ENCODE measurements at regions not wholly inside any gene's neighbourhood (a gene's known extent, or its start where the extent isn't known, plus 50 kb on each side); places are given as distances from the start of the nearest gene placed in this dataset.

DNA sequence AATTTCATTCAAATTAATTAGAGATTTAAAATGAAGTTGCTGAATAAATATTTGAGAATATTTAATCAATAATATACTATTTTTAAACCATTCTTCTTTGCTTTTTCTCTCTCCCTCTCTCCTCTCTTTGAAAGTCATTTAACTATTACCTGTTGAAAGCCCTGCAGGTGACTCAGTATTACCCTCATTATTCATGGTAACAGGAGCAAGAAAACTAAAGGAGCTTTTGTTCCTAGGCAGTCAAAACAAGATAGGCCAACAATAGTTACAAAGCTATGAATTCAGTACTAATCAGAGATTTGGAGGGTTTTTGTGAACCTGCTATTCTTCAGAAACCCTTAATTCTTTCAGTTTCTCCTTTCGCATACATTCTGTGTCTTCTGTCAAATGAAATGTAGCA lies 721.3 kb upstream of the NCAM2 start:
- DNase-seq (ENCODE audit: low read depth in 2 of 3, low spot score in 2 of 3) = no peak

DNA sequence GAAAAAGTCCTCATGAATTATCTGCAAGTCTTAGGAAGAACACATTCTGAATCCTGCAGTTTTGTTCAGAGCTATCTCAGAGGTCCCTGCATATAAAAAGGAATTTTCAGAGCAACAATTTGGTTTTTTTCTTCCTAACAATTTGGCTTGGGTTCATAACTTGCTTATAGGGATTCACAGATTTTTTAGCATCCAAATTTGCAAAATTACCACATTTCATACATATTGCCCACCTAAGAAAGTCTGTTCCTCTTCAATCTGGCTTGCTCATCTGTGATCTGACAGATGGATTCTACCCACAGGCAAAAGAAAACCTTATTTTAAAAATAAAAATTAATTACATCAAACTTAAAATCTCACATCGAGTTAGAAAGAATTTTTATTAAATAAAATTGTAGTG lies 714.4 kb upstream of the NCAM2 start:
- no peak for DNase-seq (ENCODE audit: low read depth in 2 of 3, low spot score in 2 of 3)

DNA sequence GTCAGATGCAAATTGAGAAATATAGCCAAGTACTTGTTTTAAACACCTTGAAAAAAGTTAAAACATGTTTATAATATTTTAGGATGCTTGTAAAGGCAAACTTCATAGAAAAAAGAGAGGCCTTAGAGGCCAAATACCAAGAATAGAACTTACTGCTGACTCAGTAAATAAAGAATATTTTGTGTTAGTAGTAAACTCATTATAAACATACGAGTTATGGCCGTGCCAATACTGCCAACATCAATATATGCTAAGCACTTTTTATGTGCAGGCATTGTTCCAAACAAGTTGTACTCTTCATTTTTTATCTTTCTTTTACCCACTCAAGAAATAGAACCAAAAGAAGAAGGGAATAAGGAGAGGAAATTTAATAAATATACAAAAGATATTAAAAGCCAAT lies 705.9 kb upstream of the NCAM2 start:
- no peak for DNase-seq (ENCODE audit: low read depth in 2 of 3, low spot score in 2 of 3)

DNA sequence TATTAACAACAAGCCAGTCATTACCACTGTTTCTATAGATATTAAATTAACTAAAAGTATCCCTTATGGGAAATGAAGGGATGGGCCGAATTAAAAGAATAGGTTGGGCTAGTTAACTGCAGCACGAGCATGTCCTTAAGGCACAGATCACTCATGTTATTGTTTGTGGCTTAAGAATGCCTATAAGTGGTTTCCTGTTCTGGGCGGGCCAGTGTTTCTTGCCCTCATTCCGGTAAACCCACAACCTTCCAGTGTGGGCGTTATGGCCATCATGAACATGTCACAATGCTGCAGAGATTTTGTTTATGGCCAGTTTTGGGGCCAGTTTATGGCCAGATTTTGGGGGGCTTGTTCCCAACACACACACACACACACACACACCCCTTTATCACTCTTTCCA lies 705.4 kb upstream of the NCAM2 start:
- DNase-seq (ENCODE audit: low read depth in 2 of 3, low spot score in 2 of 3) = peak in 1 of 3 donors; percentile 23

DNA sequence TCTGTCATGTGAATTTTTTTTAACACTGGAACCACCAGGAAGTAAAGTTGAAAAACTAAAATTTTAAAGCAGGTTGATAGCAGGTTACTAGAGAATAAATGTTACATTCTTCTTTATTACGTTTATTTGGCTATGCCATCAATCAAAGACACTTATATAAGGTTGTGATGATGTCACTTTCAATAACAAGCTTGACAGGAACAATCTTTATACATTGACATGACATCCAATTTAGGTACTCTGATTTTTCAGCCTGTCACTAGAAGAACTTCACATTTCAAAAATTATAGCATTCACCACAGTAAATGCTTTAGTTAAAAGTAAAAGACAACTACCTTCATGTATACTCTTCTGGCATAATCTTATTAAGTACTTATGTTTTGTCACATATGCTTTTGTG lies 696.8 kb upstream of the NCAM2 start:
- no peak for DNase-seq (ENCODE audit: low read depth in 2 of 3, low spot score in 2 of 3)

DNA sequence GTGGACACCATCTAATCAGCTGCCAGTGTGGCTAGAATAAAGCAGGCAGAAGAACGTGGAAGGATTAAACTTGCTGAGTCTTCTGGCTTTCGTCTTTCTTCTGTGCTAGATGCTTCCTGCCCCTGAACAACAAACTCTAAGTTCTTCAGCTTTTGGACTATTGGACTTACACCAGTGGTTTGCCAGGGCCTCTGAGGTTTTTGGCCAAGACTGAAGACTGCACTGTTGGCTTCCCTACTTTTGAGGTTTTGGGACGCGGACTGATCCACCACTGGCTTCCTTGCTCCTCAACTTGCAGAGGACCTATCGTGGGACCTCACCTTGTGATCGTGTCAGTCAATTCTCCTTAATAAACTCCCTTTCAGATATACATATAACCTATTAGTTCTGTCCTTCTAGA lies 696.1 kb upstream of the NCAM2 start:
- no peak for DNase-seq (ENCODE audit: low read depth in 2 of 3, low spot score in 2 of 3)

DNA sequence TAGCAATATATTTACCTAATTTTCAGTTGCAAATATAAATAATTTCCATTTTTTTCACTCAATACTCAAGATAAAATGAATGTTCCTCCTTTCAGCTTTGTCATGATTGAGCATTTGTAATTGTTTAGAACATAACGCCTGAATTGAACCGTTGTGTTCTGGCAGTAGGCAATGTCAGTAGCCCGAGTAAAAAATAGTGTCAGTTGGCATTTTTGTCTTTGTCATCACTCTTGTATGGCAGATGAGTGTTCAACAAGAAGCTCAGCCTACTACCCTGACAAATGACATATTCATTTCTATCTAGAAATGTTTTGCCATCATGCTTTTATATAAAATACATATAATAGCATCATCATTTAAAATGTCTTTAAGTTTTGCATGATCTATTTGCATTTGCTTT lies 691.4 kb upstream of the NCAM2 start:
- no peak for DNase-seq (ENCODE audit: low read depth in 2 of 3, low spot score in 2 of 3)

DNA sequence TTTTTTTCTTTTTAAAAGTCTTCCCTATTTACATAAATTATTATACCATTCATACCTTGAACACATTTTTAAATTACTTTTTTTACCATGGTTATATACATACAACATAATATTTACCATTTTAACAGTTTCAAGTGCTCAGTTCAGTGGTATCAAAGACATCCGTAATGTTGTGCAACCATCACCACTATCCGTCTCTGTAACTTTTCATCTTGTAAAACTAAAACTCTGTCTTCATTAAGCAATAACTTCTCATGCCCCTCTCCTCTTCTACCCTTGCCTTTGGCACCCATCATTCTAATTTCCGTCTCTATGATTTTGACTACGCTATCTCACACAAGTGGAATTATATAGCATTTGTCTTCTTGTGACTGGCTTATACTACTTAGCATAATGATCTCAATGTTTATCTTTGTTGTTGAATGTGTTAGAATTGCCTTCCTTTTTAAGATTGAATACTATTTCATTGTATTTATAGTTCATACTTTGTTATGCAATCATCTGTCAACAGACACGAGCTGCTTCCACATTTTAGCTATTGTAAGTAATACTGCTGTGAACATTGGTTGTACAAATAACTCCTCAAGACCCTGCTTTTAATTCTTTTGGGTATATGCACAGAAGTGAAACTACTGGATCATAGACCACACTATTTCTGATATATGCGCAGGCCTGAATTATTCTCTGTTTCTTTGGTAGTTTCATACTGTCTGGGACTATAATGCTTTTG lies 689.5 kb upstream of the NCAM2 start:
- no peak for DNase-seq (ENCODE audit: low read depth in 2 of 3, low spot score in 2 of 3)

DNA sequence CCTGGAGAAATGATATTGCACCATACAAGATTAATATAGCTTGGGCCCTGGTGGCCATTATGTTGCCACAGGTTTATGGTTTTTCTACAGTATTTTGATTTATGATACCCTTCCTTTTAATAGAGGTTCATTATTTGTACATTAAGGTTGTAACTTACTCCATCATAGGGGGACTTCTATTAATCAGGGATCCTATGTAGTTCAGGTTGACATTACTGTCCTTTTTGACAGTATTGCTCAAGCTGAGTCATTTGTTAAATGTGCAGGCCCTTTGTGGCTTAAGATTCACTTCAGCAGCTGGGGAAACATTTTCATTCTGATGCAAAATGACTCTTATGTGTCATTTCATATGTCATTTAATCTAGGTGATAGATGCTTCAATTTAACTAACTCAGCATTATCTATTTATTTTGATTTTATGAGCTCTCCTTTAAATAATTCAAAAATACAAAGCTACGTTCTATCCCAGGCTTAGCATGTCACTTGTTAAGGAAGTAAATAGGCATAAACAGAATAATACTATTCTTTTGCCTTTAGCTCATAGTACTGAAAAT lies 686.9 kb upstream of the NCAM2 start:
- no peak for DNase-seq (ENCODE audit: low read depth in 2 of 3, low spot score in 2 of 3)

DNA sequence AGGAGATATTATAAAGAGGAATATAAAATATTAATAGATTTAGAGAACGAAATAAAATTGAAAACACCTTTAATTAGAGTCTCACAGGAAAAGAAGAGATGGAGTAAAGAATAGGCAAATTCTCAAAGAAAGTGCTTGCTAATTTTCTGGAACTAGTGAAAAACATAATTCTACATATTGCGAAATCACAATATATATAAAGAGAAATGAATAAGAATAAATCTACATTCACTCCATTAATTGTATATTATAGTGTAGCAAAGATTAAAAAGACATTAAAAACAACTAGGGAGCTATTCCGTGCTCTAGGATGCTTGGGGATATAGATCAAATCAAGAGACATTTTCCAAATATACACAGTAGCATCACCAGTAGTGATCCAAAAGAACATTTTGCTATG lies 685.2 kb upstream of the NCAM2 start:
- no peak for DNase-seq (ENCODE audit: low read depth in 2 of 3, low spot score in 2 of 3)

DNA sequence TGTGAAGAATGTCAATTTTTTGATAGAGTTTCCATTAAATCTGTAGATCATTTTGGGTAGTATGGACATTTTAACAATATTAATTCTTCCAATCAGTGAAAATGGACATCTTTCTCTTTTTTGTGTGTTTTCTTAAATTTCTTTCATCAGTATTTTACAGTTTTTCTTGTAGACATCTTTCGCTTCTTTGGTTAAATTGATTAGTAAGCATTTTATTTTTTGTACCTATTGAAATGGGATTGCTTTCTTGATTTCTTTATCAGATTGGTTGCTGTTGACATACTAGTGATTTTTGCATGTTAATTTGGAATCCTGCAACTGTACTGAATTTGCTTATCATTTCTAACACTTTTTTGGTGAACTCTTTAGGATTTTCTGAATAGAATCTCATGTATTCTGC lies 683.2 kb upstream of the NCAM2 start:
- no peak for DNase-seq (ENCODE audit: low read depth in 2 of 3, low spot score in 2 of 3)

DNA sequence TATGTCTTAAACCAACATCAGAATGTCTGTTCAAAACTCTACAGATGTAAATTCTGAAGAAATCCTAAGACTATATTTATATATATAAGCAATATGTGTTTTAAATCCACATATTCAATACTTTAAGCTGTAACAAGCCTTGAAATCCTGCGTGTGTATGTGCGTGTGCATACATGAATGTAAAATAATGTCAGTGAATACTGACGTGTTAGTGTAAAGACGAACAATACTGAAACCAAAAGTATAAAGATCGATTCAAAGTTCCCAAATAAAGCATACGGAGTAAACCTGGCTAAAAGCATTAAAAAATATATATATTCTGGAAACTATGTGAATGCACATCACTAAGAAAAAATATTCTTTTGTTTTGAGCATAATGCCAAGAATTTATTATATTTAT lies 668.6 kb upstream of the NCAM2 start:
- DNase-seq (ENCODE audit: low read depth in 2 of 3, low spot score in 2 of 3) = no peak

DNA sequence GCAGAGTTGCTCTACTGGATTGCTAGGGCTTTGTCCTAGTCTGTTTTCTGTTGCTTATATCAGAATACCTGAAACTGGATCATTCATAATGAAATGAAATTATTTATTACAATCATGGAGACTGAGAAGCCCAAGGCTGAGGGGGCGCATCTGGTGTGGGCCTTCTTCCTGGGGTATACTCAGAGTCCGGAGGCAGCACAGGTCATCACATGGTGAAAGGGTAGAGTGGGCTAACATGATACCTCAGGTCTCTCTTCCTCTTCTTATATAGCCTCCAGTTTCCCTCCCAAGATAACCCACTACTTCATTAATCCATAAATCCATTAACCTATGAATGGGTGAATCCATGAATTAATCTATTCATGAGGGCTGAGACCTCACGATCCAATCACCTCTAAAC lies 667.6 kb upstream of the NCAM2 start:
- DNase-seq (ENCODE audit: low read depth in 2 of 3, low spot score in 2 of 3) = no peak

DNA sequence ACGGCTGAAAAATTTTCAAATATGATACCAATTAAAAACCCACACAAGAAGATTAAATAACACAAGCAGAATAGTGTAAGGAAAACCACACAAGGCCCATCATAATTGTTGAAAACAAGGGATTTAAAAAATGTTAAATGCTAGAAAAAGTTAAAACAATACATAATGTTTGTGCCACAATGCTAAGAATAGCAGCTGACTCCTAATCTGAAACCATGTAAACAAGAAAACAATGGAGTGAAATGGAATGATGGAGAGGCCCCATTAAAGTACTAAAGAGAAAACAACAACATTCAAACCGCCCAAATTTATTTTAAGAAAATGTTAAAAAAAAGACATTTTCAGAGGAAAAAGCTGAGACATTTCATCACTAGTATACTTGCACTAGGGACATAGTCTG lies 663.6 kb upstream of the NCAM2 start:
- peak in 1 of 3 donors; percentile 7 for DNase-seq (ENCODE audit: low read depth in 2 of 3, low spot score in 2 of 3)

DNA sequence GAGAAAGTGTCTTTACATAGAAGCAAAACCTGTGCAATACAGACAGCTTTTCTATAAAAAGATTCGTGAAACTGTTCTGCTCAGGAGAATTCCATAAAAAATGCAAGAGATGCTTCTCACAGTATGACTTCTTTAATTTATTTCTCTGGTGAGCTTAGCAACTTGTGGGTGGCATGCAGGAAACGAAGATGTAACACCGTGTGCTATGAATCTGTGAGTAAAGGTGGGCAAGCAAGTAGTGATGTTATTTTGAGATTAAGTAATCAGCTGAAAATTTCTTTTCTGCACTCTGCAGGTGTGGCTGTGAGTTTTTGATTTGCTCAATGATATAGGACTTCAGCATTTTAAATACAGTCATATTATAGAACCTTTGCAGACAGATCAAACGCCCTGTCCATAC lies 656.8 kb upstream of the NCAM2 start:
- no peak for DNase-seq (ENCODE audit: low read depth in 2 of 3, low spot score in 2 of 3)

DNA sequence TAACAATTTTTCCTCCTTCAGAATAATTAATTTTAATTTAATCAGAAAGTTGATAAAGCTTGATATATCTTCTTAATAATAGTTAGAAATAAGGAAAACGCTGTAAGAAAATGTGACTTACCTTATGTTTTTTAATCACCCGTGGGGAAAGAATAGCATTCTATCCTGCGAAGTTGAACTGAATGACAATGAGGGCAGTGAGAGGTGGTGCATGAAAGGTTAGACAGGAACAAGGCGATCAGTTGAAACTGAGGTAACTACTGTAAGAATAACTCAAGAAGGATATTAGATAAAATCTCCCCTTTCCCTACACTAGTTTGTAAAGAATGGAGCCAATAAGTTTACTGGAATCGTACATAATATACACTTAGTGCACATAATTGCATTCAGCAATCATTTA lies 655.0 kb upstream of the NCAM2 start:
- no peak for DNase-seq (ENCODE audit: low read depth in 2 of 3, low spot score in 2 of 3)

DNA sequence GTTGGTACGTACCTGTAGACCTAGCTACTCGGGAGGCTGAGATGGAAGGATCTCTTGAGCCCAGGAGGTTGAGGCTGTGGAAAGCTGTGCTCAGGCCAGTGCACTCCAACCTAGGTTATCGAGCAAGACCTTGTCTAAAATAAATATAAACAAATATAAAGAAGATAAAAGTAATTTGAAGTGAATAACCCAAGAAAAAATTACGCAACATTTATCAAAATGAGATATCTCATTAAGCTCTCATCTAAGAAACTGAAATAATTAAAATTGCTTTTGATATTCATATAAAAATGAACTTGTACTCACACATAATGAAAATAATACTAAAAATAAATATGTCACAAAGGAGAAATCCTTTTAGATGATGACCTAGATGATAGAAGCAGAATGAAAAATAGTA lies 647.1 kb upstream of the NCAM2 start:
- DNase-seq (ENCODE audit: low read depth in 2 of 3, low spot score in 2 of 3) = no peak

DNA sequence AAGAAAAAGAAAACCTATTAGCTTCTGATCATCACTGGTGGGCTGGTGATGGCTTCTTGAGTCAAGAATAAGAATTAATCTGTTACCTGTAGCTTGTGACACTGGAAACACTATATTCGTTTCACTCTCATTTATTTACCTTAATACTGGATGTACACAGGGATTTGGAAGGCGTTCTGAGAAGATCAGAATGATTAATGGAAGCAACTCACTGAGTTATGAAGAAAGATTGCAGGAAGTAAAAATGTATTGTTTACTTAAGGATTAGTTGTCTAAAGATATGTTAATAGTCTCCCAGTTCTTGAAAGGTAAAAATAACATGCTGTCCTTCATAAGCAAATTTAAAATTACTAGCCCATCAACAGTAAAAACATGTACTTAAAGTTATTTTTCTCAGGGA lies 644.9 kb upstream of the NCAM2 start:
- no peak for DNase-seq (ENCODE audit: low read depth in 2 of 3, low spot score in 2 of 3)

DNA sequence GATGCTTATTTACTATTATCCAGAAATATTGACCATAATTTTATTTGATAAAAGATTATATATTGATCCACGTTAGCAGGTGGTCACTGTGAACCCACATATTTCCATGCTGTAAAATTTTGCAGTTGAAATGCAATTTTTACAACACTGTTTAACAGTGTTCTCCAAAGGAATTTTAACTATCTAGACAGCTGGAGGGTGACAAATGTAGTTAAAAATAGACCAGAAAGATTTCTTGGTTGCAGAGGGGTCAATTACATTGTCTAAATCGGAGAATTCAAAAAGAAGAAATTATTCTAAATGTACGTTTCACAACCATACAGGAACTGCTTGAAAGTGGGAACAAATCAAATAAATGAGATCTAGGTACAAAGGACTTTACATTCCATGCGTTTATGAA lies 625.2 kb upstream of the NCAM2 start:
- DNase-seq (ENCODE audit: low read depth in 2 of 3, low spot score in 2 of 3) = no peak

DNA sequence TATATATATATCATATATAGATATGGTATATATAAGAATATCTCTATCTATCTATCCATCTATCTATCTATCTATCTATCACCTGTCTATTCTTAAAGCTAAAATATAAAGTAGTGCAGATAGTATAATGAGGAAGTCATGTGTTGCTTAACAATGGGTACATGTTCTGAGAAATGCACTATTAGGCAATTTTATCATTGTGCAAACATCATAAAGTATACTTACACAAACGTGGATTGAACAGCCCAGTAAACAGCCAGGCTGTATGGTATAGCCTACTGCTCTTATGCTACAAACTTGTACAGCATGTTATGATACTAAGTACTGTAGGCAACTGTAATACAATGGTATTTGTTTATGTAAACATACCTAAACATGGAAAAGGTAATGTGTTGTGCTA lies 621.0 kb upstream of the NCAM2 start:
- DNase-seq (ENCODE audit: low read depth in 2 of 3, low spot score in 2 of 3) = no peak

DNA sequence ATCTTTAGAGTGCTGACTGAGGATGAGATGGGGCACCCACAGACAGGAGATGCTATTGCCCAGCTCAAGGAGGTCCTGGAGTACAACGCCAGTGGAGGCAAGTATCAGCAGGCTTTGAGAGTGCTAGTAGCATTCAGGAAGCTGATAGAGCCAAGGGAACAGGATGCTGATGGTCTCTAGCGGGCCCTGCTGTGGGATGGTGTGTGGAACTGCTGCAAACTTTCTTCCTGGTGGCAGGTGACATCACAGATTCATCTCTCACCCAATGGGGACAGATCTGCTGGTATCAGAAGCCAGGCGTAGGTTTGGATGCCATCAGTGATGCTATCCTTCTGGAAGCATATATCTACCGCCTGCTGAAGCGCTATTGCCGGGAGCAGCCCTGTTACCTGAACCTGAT lies 609.8 kb upstream of the NCAM2 start:
- no peak for DNase-seq (ENCODE audit: low read depth in 2 of 3, low spot score in 2 of 3)

DNA sequence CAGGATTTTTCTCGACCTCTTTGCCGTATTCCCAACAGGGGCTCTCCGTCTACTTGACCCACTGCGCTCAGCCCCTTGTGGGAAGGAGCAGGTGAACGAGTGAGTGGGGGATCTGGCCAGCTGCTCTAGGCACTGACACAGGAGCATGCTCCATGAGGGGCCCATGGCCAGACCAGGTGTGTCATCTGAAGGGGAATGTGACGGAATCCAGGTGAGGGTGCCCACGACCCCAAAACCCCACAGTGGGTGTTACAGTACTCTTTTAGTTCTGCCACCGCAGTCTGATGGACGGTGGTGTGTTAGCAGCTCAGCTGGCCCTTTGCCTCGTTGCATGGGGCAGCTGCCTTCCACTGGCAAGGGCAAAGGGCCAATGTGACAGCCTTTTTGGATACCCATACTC lies 601.4 kb upstream of the NCAM2 start:
- no peak for DNase-seq (ENCODE audit: low read depth in 2 of 3, low spot score in 2 of 3)

DNA sequence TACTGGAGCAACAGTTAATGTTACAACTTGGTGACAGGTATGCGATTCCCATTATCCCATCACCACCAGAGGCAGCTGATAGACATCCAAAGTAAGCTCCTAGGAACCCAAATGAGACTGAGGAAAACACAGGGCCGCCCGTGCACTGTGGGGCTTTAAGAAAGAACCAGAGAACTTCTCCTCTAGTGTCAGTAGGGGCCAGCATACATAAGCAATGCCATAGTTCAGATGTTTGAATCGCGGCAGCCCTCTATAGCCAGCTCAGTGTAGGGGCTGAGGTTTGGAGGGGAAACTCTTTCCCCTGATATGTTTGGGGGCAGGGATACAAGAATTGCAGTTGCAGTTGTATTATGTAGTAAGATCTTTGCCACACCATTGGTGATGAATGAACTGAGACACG lies 593.3 kb upstream of the NCAM2 start:
- DNase-seq (ENCODE audit: low read depth in 2 of 3, low spot score in 2 of 3) = no peak
